ENCODE measurements at regions not wholly inside any gene's neighbourhood (a gene's known extent, or its start where the extent isn't known, plus 50 kb on each side); places are given as distances from the start of the nearest gene placed in this dataset.

DNA sequence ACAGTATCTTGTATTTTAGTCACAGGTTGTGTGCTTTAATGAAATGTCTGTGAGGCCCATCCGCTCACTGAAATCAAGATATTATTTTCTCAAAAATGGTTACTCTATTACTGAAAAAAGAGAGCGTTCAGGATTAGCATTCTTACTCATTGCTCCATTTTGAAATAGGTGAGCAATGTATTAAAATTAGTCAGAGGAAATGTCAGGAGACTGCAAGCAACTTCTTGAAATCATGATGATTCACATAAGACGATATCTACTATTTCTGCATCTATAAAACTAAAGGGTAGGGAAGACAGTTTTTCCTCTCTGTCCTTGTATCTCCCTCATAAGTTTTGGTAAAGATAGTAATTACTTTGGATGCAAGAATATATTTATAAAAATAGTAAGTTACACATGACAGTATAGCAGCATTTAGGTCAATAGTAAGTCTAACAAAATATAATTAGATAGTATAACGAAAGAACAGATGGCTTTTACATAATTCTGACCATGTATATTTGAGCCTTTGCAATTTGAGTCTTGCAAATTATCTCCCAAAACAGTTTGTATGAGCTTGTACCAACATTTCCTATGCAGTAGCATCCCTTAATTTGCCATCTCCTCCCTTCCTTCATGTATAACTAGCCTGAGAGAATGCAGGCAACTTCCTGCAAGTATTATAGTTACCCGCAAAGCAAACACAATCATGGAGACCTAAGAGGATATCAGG lies 937.8 kb downstream of the PCDH7 start:
- TF ChIP-seq CTCF (conservative IDR thresholded peaks at IDR 0.05; ENCODE audit: low read depth, low read length) (no peak), EZH2 (IDR thresholded peaks at IDR 0.05; ENCODE audit: borderline replicate concordance, low read depth, low read length, poor library complexity, severe bottlenecking) (no peak)
